ENCODE measurements at regions not wholly inside any gene's neighbourhood (a gene's known extent, or its start where the extent isn't known, plus 50 kb on each side); places are given as distances from the start of the nearest gene placed in this dataset.

DNA sequence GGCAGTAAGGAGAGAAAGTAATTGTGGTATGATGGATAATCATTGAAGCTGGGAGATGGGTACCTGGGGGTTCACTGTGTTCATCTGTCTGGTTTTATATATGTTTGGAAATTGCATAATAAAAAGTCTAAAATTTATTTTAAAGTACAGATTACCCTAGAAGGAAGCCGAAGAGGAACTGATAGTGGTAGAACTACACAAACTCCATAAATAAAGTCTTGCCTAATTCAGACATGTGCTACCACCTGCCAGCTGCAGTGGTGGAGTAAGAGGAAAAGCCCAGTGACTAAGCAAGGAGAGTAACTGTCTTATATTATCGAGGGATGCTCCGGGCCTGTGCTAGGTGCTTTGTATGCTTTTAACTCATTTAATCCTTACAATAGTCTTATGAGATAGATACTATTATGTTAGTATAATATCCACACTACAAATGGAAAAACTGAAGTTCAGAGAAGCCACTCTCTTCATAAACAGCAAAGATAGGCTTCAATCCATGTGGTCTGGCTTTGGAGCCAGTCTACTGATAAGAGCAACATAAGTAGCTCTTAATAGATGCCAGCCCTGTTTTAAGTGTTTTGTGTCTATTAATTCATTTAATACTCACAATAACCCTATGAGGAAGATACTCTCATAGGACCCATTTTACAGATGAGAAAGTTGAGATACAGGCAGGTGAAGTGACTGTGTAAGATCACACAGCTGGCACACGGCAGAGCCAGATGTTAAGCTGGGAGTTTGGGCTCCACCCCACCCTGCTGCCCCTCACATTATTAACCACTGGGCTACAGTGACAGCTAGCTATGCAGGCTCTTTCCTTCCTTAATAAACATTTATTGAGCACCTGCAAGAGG, 56.8 kb upstream of the HNRNPU start:
- no peak for DNase-seq

DNA sequence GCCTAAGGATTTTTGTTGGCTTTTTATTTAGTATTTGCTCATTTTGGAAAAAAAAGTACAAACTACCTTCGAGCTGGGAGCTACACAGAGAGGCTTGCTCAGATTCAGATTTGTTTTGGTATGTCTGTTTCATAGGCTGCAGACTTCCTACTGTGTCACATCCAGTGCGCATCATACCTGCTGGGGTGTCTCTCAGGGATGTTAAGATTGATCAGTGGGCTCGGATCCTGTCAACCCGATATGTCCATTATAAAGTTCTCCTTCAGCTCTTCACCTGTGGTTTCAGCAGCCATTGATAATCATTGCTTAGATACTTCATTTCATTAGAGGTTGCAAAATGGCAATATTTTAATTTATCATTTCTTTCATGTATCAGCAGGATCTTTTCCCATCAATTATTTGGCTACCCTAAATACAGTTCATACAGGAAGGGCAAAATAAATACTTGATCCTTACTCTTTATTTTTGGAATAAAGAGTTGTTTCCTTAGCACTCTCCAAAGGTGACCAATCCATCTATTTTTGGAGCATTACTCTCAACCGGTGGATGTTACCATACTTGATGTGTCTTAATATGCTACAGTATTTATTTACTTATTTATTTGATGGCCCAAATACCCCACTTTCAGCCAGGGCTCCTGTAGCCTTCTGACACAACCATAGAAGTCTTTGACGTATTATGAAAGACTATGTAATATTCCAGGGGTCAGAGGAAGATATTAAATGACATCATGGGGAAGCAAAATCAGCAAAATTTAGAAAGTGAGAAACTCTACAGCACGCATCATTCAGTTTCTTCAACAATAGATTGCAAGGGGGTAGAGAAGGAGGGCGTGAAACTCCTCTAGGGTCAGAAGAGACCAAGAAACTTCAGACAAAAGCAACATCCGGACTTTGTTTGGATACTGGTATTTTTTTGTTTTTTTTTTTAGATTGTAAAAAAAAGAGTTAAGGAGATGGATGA, 55.3 kb upstream of the HNRNPU start:
- DNase-seq = no peak

DNA sequence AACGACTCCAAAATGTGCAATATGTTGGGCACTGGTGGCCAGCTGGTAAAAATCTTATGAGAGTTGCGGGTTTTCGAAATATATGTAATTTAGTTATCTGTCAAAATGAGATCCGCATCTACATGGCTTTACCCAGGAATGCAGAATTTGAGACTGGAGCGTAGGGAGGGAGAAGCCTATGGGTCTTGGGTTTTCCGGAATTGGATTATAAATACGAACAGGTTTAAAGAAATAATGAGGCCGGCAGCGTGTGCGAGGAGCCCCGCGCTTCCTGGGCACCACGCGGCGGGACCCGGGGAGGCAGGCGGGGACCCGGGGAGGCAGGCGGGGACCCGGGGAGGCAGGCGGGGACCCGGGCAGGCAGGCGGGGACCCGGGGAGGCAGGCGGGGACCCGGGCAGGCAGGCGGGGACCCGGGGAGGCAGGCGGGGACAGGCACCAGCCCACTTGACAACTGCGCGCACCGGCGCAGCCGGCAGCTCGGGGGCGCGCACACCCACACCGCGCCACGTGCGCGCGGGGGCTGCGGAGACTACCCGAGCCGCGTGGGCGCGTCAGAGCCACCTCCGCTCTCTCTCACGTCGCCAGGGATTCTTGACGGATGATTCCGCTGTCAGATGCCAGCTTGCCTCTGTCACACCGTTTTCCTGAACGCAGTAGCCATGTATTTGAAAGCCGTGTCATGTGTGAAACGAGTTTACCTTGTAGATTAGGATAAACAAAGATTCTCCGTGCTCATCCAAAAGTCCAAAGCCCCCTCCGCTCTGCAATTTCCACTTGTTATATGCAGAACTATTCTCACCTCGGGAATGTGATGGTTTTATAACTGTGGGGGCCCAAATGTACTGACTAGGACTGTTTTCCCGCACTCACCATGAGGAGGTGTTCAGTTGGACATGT, 54.3 kb upstream of the HNRNPU start:
- DNase-seq = peak; percentile 74

DNA sequence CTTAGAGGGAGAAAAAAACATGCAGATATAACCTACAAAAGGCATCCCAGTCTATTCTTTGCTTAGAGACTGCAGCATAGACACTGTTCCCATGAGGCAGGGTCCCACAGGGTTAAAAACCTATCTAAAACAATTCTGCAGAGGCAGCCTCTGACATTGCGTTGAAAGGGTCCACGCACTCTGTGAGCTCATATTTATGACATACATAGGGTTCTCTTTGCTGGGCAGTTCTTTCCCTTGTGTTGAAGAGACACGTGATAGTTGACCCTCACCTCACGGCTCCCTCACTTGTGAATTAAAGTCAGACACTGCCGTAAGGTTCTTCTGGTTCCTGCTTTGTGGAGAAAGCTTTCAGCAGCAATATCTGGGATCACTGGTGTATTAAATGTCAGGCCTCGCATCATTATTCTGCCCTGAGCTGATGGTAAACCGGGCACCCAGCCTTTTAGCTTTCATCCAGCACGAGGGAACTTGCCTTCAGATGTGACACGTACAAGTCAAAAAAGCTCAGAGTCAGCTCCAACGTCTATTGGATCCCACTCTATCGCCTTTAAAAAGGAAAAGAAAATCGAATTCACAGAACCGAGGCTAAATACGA, 52.8 kb upstream of the HNRNPU start:
- peak; percentile 18 for DNase-seq

- DNase-seq = no peak
These were observed 51.4 kb upstream of the HNRNPU start for GRCh38 chr1:244915736-244916135.

DNA sequence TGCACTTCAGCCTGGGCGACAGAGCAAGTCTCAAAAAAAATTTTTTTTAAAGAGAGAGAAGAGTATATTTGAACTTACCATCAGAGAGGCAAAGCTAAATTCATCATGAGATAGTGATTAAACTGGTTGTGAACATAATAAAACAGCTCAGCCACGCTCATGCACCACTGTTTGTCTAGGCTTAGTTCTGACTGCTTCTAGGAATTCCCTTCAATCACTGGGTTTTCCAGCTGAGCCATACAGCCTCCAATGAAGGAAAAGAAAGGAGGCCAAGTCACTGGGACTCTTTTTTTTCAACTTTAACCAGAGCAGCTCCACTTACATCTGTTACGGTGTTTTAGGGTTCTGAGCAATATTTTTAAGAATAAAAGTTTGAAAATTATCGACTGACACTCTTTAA, 50.4 kb upstream of the HNRNPU start:
- no peak for DNase-seq
